Colonic mucosa (tissue), 4 donors: ENCODE measurements at regions not wholly inside any gene's neighbourhood (a gene's known extent, or its start where the extent isn't known, plus 50 kb on each side); places are given as distances from the start of the nearest gene placed in this dataset.

Experiments used
- DNase-seq: peaks from one replicate; pipeline ENCODE4 v3.0.0-alpha.2; 2020
- H3K27ac ChIP-seq: fragments of 200-600 bp; one replicate; pipeline ENCODE4 v1.8.0; 2021
- H3K27me3 ChIP-seq: fragments of 200-600 bp; one replicate; pipeline ENCODE4 v1.8.0; 2021
- H3K36me3 ChIP-seq: fragments of 200-600 bp; one replicate; pipeline ENCODE4 v1.8.0; 2021
- H3K4me1 ChIP-seq: fragments of 200-600 bp; one replicate; pipeline ENCODE4 v1.8.0; 2021; ENCODE audit warnings: mild to moderate bottlenecking
- H3K4me3 ChIP-seq: fragments of 200-600 bp; one replicate; pipeline ENCODE4 v1.8.0; 2021
- H3K9ac ChIP-seq, 2 donors: one replicate each; pipeline ENCODE4 v1.7.0; 2013; ENCODE audit warnings: control low read depth in 2 of 2, low read depth in 2 of 2, low read length in 2 of 2
- H3K9me3 ChIP-seq: fragments of 200-600 bp; one replicate; pipeline ENCODE4 v1.8.0; 2021
- CTCF ChIP-seq: fragments of 200-600 bp; IDR thresholded peaks from one replicate; pipeline ENCODE4 v1.8.0; 2022; ENCODE audit warnings: antibody characterized with exemption, mild to moderate bottlenecking
- intact Hi-C: fragments of 100-400 bp; cut with DNase I; formaldehyde crosslinking; loops from one replicate; pipeline ENCODE4 v1.14.1; 2022
- donor health status: healthy.
- donor health status: DM: no; HTN: no; CAD: no.
- donor health status: DM: no; HTN: no; CAD: no.

DNA sequence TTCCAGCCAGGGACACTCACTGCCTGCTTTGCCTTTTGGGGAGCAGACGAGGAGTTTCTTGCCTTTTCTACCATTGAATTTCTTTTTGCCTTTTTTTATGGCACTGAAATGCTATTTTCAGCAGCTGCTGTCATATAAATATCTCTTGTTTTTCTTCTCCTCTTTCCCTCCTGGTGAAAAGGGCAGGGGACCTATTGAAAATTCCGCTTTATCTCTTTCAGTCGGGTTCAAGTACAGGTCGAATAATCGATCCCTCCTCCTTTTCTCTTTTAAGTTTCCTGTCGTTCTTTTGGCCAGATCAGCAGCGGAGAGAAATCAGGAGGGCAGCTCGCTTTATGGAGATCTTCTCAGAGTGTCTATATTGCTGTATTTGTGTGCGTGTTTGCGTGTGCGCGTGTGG, 67.4 kb upstream of the CASZ1 start:
- H3K9ac ChIP-seq = no peak overlapping the region
- intact Hi-C loops = loop anchor here (10.0 kb wide), 1 partner anchor 119 kb away; no protein-coding TSS in a partner anchor
- DNase-seq = no peak
- H3K27me3 ChIP-seq = peaks cover 6% of the 10 kb centered on the region
- H3K36me3 ChIP-seq = no peaks in the 10 kb centered on the region
- TF ChIP-seq CTCF = no peak
- no peaks in the 10 kb centered on the region for H3K9me3 ChIP-seq
- no peaks in the 10 kb centered on the region for H3K4me1 ChIP-seq
- H3K4me3 ChIP-seq = no peak overlapping the region
- H3K27ac ChIP-seq = no peak overlapping the region

DNA sequence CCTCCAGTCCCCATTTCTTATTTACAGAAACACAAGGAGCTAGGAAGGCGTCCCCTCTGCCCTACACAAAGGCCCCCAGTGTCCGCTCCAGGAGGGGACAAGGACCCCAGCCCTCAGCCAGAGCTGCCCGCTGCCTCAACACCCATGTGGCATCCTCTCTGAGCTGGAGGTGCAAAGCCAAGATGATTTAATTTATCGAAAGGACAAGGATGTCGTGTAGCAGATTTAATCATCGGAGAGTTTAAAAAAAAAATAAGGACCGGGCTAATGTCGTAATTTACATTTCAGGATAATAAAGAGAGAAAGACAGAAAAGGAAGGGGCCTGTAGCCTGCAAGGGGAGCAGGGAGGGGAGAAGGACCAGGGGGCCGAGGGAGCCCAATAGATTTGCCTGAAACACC, 68.3 kb upstream of the CASZ1 start:
- Histone ChIP-seq H3K27me3 (peaks cover 6% of the 10 kb centered on the region), H3K9ac (no peak overlapping the region), H3K9me3 (no peaks in the 10 kb centered on the region), H3K4me1 (no peaks in the 10 kb centered on the region), H3K36me3 (no peaks in the 10 kb centered on the region), H3K27ac (no peak overlapping the region), H3K4me3 (no peak overlapping the region)
- intact Hi-C loops = loop anchor here (5.0 to 10.0 kb wide), 3 partner anchors 120 to 357 kb away; no protein-coding TSS in a partner anchor
- no peak for DNase-seq
- no peak for TF ChIP-seq CTCF

DNA sequence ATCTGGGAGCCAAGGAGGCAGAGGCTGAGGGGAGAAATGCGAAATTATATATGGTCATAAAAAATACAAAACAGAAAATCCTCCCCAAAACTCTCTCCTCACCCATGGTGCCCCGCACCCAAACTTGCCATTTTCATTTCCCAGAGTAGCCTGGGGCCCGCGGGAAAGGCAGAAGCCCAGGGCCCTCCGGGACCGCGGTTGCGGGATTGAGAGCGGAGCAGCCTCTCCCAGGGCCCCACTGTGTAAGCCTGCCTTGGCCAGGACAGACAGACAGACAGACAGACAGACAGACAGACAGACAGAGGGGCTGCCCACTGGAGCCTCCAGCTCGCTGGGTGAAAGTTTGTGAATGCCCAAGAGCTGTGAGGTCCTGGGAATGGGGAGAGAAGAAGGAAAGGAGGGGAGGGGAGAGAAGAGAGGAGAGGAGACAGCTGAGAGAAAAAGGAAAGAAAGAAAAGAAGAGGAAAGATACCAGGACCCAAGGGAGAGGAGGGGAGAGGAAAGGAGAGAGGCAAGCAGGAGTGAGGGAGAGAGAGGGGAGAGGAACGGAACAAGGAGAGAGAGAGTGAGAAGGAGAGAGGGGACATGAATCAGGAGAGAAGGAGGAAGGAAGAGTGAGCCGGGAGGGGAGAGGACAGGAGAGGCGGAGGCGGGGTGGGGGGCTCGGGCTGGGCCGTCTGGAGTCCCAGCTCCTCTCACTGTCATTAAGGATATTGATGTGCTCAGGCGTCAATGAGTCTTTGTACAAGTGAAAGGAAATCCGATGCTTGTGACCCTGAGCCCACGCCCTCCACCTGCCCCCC, 69.3 kb upstream of the CASZ1 start:
- Histone ChIP-seq H3K9me3 (no peaks in the 10 kb centered on the region), H3K9ac (no peak overlapping the region), H3K27ac (no peak overlapping the region), H3K4me1 (no peaks in the 10 kb centered on the region), H3K27me3 (peaks cover 6% of the 10 kb centered on the region), H3K36me3 (no peaks in the 10 kb centered on the region), H3K4me3 (no peak overlapping the region)
- intact Hi-C loops = loop anchor here (5.0 to 10.0 kb wide), 3 partner anchors 121 to 358 kb away; no protein-coding TSS in a partner anchor
- no peak for TF ChIP-seq CTCF
- DNase-seq = no peak

DNA sequence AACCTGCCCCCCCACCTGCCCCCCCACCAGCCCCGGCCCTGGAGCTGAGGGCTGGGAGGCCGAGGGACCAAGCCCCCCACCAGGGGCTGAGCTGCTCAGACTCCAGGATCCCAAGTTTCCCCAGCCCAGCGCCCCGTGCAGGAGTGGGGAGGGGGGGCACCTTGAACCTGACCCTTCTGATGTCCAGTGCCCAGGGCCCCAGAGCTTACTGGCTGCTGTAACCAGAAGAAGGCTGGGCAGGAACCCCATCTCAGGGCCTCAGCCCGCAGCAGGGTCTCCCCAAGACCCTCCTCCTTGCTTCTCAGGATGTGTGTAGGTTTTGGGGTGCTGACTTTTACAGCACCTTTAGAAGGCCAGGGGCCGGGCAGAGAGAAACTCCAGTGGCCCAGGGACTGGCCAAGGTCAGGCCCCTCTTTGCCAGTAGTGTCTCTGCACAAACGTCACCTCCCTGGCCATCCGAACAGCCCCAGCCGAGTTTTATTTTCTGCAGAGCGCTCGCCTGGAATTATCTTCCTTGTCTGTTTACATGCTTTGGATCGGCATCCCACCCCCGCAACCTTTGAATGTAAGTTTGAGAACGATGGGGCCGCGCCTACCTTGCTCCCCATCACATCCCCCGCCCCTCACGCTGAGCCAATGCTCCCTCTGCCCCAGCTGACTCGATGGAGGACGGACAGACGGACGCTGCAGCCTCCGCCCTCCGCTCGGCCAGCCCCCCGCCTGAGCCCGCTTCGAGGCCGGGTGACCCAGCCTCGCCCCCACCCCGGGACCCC, 70.1 kb upstream of the CASZ1 start:
- Histone ChIP-seq H3K4me1 (no peaks in the 10 kb centered on the region), H3K27ac (no peak overlapping the region), H3K9me3 (no peaks in the 10 kb centered on the region), H3K4me3 (peak overlapping the region; percentile 32), H3K9ac (no peak overlapping the region), H3K36me3 (no peaks in the 10 kb centered on the region), H3K27me3 (peaks cover 6% of the 10 kb centered on the region)
- TF ChIP-seq CTCF = no peak
- intact Hi-C loops = loop anchor here (5.0 to 10.0 kb wide), 3 partner anchors 122 to 359 kb away; no protein-coding TSS in a partner anchor
- DNase-seq = peak; percentile 34

GRCh38 chr1:10867138-10867721, 70.8 kb upstream of the CASZ1 start:
- Histone ChIP-seq H3K9me3 (no peaks in the 10 kb centered on the region), H3K4me1 (no peaks in the 10 kb centered on the region), H3K27me3 (peaks cover 6% of the 10 kb centered on the region), H3K27ac (no peak overlapping the region), H3K4me3 (peak overlapping the region; percentile 32), H3K36me3 (no peaks in the 10 kb centered on the region), H3K9ac (peak overlapping the region in 1 of 2 donors; percentile 29)
- DNase-seq = peak; percentile 64
- intact Hi-C loops = loop anchor here (5.0 to 10.0 kb wide), 3 partner anchors 122 to 360 kb away; no protein-coding TSS in a partner anchor
- peak; percentile 52 for TF ChIP-seq CTCF
